Panc1 (cell line): ENCODE measurements at regions not wholly inside any gene's neighbourhood (a gene's known extent, or its start where the extent isn't known, plus 50 kb on each side); places are given as distances from the start of the nearest gene placed in this dataset.

Experiments
- POLR2AphosphoS5 ChIP-seq: IDR thresholded peaks from 2 replicates; pipeline ENCODE4 v1.6.1; 2012; ENCODE audit warnings: mild to moderate bottlenecking, low read depth, low read length, moderate library complexity
- SIN3A ChIP-seq: IDR thresholded peaks from 2 replicates; pipeline ENCODE4 v1.6.1; 2012; ENCODE audit warnings: low read depth, mild to moderate bottlenecking, low read length, moderate library complexity, borderline replicate concordance; ENCODE audit not compliant: insufficient read depth
- TCF7L2 ChIP-seq: IDR thresholded peaks from 2 replicates; pipeline ENCODE4 v1.6.1; 2011; ENCODE audit warnings: mild to moderate bottlenecking, low read depth, low read length, inconsistent platforms
- TF ChIP-seq, protein P1 (sequence below): fragments of 450-650 bp; IDR thresholded peaks from 2 replicates; pipeline ENCODE4 v1.5.1; 2017; ENCODE audit warnings: mild to moderate bottlenecking
- TF ChIP-seq, protein P2 (sequence below), 2 experiments: IDR thresholded peaks; 2 replicates each; pipeline ENCODE4 v1.6.1; 2011 to 2012; ENCODE audit warnings: low read depth in 2 of 2, control low read depth in 1 of 2, low read length in 1 of 2, mild to moderate bottlenecking in 1 of 2, moderate library complexity in 1 of 2; ENCODE audit not compliant: insufficient read depth in 1 of 2

GRCh38 chr13:106095919-106096318 is 439.5 kb downstream of the EFNB2 start:
- TF ChIP-seq, protein P1, sequence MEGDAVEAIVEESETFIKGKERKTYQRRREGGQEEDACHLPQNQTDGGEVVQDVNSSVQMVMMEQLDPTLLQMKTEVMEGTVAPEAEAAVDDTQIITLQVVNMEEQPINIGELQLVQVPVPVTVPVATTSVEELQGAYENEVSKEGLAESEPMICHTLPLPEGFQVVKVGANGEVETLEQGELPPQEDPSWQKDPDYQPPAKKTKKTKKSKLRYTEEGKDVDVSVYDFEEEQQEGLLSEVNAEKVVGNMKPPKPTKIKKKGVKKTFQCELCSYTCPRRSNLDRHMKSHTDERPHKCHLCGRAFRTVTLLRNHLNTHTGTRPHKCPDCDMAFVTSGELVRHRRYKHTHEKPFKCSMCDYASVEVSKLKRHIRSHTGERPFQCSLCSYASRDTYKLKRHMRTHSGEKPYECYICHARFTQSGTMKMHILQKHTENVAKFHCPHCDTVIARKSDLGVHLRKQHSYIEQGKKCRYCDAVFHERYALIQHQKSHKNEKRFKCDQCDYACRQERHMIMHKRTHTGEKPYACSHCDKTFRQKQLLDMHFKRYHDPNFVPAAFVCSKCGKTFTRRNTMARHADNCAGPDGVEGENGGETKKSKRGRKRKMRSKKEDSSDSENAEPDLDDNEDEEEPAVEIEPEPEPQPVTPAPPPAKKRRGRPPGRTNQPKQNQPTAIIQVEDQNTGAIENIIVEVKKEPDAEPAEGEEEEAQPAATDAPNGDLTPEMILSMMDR = no peak
- no peak for TF ChIP-seq POLR2AphosphoS5
- TF ChIP-seq, protein P2, sequence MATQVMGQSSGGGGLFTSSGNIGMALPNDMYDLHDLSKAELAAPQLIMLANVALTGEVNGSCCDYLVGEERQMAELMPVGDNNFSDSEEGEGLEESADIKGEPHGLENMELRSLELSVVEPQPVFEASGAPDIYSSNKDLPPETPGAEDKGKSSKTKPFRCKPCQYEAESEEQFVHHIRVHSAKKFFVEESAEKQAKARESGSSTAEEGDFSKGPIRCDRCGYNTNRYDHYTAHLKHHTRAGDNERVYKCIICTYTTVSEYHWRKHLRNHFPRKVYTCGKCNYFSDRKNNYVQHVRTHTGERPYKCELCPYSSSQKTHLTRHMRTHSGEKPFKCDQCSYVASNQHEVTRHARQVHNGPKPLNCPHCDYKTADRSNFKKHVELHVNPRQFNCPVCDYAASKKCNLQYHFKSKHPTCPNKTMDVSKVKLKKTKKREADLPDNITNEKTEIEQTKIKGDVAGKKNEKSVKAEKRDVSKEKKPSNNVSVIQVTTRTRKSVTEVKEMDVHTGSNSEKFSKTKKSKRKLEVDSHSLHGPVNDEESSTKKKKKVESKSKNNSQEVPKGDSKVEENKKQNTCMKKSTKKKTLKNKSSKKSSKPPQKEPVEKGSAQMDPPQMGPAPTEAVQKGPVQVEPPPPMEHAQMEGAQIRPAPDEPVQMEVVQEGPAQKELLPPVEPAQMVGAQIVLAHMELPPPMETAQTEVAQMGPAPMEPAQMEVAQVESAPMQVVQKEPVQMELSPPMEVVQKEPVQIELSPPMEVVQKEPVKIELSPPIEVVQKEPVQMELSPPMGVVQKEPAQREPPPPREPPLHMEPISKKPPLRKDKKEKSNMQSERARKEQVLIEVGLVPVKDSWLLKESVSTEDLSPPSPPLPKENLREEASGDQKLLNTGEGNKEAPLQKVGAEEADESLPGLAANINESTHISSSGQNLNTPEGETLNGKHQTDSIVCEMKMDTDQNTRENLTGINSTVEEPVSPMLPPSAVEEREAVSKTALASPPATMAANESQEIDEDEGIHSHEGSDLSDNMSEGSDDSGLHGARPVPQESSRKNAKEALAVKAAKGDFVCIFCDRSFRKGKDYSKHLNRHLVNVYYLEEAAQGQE (IDR thresholded peaks at IDR 0.05; ENCODE audit: insufficient read depth in 1 of 2, low read depth in 2 of 2, low read length in 1 of 2) = no peak
- TF ChIP-seq SIN3A = no peak
- no peak for TF ChIP-seq TCF7L2
